Kidney epithelial cell (primary cell): ENCODE measurements at regions not wholly inside any gene's neighbourhood (a gene's known extent, or its start where the extent isn't known, plus 50 kb on each side); places are given as distances from the start of the nearest gene placed in this dataset.

Experiments used
- DNase-seq: peaks from one replicate; pipeline ENCODE4 v3.0.0-alpha.2; 2010; ENCODE audit warnings: low read depth
- H3K27me3 ChIP-seq: 2 replicates; pipeline ENCODE4 v1.6.0; 2011; ENCODE audit warnings: low read length; ENCODE audit not compliant: control insufficient read depth, insufficient read depth
- H3K36me3 ChIP-seq: 2 replicates; pipeline ENCODE4 v1.5.1; 2011; ENCODE audit warnings: low read length; ENCODE audit not compliant: control insufficient read depth, insufficient read depth
- H3K4me3 ChIP-seq: 2 replicates; pipeline ENCODE4 v1.5.1; 2011; ENCODE audit warnings: low read depth, mild to moderate bottlenecking, control low read depth, low read length
- TF ChIP-seq, protein P1 (sequence below): IDR thresholded peaks from 2 replicates; pipeline ENCODE4 v1.5.1; 2011; ENCODE audit warnings: mild to moderate bottlenecking, moderate library complexity, low read length, control low read depth, inconsistent platforms; ENCODE audit not compliant: insufficient read depth, poor library complexity, severe bottlenecking

DNA sequence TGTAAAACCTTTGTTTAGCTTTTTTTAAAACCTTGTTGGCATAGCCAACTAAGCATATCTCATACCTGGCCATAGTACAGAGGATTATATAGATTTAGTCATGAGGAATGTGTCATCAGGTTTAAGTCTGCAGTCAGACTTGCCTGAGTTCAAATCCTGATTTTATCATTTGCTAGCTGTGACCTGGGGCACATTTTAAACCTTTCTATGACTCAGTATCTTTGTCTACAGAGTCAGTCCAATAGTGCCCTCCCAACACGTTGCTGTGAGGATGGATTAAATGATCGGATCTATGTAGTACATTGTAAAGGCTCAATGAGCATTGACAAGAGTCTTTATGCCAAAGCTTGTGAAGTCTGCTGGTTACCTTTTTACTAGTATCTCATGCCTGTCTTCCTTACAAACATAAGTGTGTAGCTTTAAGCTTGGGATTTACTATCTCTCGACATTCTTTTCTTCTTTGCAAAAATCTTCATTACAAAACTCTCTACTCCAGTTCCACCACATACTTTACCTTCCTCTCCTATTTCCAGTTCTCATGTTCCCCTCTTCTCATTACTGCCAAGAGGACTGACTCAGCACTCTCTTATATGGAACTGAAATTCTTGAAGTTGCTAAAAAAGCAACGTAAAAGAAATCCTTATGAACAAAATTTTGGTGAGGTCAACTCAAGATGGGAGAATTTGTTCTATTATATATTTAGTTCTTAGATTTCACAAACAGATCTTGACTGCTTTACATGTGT lies 68.1 kb upstream of the RBMS1 start:
- DNase-seq = no peak
- no peaks in the 10 kb centered on the region for H3K27me3 ChIP-seq
- H3K4me3 ChIP-seq = no peak overlapping the region
- H3K36me3 ChIP-seq = no peaks in the 10 kb centered on the region
- TF ChIP-seq, protein P1, sequence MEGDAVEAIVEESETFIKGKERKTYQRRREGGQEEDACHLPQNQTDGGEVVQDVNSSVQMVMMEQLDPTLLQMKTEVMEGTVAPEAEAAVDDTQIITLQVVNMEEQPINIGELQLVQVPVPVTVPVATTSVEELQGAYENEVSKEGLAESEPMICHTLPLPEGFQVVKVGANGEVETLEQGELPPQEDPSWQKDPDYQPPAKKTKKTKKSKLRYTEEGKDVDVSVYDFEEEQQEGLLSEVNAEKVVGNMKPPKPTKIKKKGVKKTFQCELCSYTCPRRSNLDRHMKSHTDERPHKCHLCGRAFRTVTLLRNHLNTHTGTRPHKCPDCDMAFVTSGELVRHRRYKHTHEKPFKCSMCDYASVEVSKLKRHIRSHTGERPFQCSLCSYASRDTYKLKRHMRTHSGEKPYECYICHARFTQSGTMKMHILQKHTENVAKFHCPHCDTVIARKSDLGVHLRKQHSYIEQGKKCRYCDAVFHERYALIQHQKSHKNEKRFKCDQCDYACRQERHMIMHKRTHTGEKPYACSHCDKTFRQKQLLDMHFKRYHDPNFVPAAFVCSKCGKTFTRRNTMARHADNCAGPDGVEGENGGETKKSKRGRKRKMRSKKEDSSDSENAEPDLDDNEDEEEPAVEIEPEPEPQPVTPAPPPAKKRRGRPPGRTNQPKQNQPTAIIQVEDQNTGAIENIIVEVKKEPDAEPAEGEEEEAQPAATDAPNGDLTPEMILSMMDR = no peak

DNA sequence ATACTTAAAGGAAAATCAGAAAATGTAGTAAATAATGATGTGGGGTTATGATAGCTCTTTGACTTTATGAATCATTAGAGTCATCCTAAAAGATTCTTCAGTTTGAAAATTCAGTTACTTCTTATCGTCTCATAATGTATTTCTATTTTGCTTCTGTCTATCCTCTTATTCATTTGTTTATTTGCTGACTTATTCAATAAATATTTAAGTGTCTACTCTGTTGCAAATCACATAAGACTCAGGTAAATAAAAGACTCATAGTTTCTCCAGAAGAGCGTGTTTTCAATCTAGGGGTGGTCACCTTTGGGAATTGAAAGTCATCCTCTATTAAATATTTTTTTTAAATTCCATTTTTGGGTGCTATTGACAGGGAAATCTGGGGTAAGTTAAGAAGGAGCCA lies 69.1 kb upstream of the RBMS1 start:
- TF ChIP-seq, protein P1 = no peak
- Histone ChIP-seq H3K4me3 (no peak overlapping the region), H3K36me3 (no peaks in the 10 kb centered on the region), H3K27me3 (no peaks in the 10 kb centered on the region)
- DNase-seq = no peak

DNA sequence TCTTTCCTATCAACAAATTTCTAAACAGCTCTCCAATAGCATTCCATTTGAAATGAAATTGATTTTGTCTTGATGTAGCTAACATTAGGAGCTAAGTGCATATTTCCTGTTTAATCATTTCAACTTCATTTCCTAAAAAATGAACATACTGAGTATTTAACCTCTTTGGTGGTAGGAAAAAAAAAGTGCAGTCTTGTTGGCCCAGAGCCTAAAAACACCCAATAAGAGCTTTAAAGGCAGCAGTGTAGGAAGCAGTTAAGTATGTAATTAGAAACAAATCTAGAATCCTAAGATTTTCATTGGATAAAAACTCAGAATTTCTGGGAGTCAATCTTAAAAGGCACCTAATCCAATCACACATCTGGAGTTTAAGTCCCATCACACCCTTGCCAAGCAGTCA lies 71.0 kb upstream of the RBMS1 start:
- H3K36me3 ChIP-seq = no peaks in the 10 kb centered on the region
- TF ChIP-seq, protein P1 = no peak
- DNase-seq = no peak
- no peaks in the 10 kb centered on the region for H3K27me3 ChIP-seq
- H3K4me3 ChIP-seq = no peak overlapping the region

DNA sequence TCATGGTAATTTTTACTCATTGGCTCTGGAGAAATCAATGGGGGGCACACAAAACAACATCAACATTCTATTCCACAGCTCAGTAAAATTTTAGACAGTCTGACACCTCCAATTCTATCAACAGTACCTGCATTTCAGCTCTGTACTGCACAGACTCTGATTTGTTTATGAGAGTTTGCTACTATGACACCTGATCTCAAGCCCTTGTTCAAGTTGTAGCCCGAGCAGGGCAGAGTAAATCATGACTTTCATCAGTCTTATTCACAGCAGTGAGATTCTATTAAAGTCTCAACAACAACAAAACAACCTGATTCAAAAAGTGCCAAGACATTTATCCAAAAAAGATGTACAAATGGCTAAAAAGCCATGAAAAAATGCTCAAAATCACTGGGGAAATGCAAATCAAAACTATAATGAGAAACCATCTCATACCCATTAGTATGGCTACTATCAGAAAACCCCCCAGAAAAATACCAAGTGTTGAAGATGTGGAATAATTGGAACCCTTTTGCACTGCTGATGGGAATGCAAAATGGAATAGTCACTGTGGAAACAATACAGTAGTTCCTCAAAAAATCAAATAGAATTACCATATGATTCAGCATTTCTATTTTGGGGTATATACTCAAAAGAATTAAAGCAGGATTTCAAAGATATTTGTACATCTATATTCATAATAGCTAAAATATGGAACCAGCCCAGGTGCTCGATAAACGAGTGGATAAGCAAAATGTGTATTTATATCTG lies 71.7 kb upstream of the RBMS1 start:
- Histone ChIP-seq H3K4me3 (no peak overlapping the region), H3K36me3 (no peaks in the 10 kb centered on the region), H3K27me3 (no peaks in the 10 kb centered on the region)
- no peak for DNase-seq
- TF ChIP-seq, protein P1 = no peak

DNA sequence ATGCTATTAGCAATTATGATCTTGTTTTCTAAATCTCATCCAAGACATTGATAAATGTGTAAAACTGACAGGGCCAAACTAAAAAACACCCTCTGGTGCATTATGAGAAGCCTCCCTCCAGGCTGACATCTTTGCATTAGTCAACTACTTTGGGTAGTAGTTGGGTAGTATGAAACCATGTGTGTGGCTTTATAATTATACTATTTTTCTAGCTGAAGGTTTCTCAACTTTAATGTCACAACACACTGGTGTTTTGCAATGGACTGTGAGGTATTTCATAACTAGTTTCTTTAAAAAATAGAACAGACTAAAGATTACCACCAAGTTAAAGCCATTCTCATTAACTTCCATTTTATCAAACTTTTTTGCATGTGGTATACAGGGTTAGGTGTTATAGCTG lies 73.1 kb upstream of the RBMS1 start:
- H3K4me3 ChIP-seq = no peak overlapping the region
- TF ChIP-seq, protein P1 = no peak

DNA sequence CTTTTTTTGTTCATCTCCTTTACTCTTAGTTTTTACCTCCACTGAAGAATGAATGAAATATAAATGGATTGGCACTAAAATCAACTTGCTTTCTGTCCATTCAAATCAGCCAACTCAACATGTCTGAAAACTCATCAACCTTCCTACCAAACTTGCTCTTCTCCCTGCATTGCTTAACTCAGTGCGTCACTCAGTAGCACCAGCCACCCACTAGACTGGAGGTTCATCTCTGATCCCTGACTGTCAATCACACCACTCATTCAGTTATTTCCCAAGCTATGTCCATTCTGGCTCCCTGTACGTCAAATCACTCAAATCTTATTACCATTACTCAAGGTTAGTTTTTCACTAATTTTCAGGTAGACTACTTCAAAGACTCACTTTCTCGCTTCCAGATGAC lies 75.2 kb upstream of the RBMS1 start:
- H3K4me3 ChIP-seq = no peak overlapping the region
- no peaks in the 10 kb centered on the region for H3K27me3 ChIP-seq
- H3K36me3 ChIP-seq = no peaks in the 10 kb centered on the region
- TF ChIP-seq, protein P1 = no peak
- DNase-seq = no peak

More for the DNA sequence above, 73.1 kb upstream of the RBMS1 start:
- Histone ChIP-seq H3K27me3 (no peaks in the 10 kb centered on the region), H3K36me3 (no peaks in the 10 kb centered on the region)
- no peak for DNase-seq
